CD4-positive, alpha-beta T cell (primary cell): ENCODE measurements at regions not wholly inside any gene's neighbourhood (a gene's known extent, or its start where the extent isn't known, plus 50 kb on each side); places are given as distances from the start of the nearest gene placed in this dataset.

ENCODE experiments used
- ATAC-seq: fragments of 200-7000 bp; cut with Tn5 transposase; one replicate; pipeline ENCODE4 v1.10.0; 2022; ENCODE audit warnings: mild to moderate bottlenecking; ENCODE audit not compliant: poor library complexity
- CTCF ChIA-PET: fragments of 350-600 bp; sonication (Branson Sonifier 250); formaldehyde crosslinking; loops from one replicate; lab custom pipeline; 2021; ENCODE audit warnings: antibody characterized with exemption, inconsistent platforms; lab: Charles Lee
- POLR2A ChIA-PET: fragments of 350-600 bp; sonication (Branson Sonifier 250); formaldehyde crosslinking; loops from one replicate; lab custom pipeline; 2021; ENCODE audit warnings: antibody characterized with exemption, inconsistent platforms; lab: Charles Lee
- DNase-seq, 14 experiments: peaks; one replicate each; pipeline ENCODE4 v3.0.0-alpha.2; 2013 to 2020; ENCODE audit warnings: mixed read lengths in 2 of 14
- H3K27ac ChIP-seq, 2 donors: one replicate each; pipeline versions ENCODE4 v1.5.1 to v1.7.0; 2013; ENCODE audit warnings: low read length in 2 of 2, low read depth in 1 of 2, mild to moderate bottlenecking in 1 of 2
- H3K27me3 ChIP-seq, 2 experiments: 1 replicate in 1 of 2; 2 replicates in 1 of 2; pipeline versions ENCODE4 v1.6.1 to v1.7.0; 2013; ENCODE audit warnings: low read length in 2 of 2, control low read depth in 1 of 2, mild to moderate bottlenecking in 1 of 2, moderate library complexity in 1 of 2; ENCODE audit not compliant: insufficient read depth in 2 of 2, control insufficient read depth in 1 of 2
- H3K36me3 ChIP-seq: one replicate; pipeline ENCODE4 v1.6.1; 2013; ENCODE audit warnings: low read length, control low read depth; ENCODE audit not compliant: insufficient read depth
- H3K4me1 ChIP-seq: one replicate; pipeline ENCODE4 v1.6.1; 2013; ENCODE audit warnings: low read length, control low read depth; ENCODE audit not compliant: insufficient read depth
- H3K4me3 ChIP-seq: one replicate; pipeline ENCODE4 v1.5.1; 2013; ENCODE audit warnings: mild to moderate bottlenecking, low read length, moderate library complexity
- H3K9me3 ChIP-seq, 2 experiments: 1 replicate in 1 of 2; 2 replicates in 1 of 2; pipeline versions ENCODE4 v1.6.1 to v1.7.0; 2013; ENCODE audit warnings: low read length in 2 of 2, mild to moderate bottlenecking in 2 of 2, control low read depth in 1 of 2, moderate library complexity in 1 of 2; ENCODE audit not compliant: control insufficient read depth in 1 of 2, insufficient read depth in 1 of 2
- H3K27ac Mint-ChIP-seq: one replicate; pipeline ENCODE4 v1.8.0; 2020; ENCODE audit warnings: mixed read lengths
- H3K27me3 Mint-ChIP-seq: one replicate; pipeline ENCODE4 v1.8.0; 2021; ENCODE audit warnings: mixed read lengths
- H3K36me3 Mint-ChIP-seq: one replicate; pipeline ENCODE4 v1.8.0; 2021; ENCODE audit warnings: low read depth, mixed read lengths
- H3K4me1 Mint-ChIP-seq: one replicate; pipeline ENCODE4 v1.8.0; 2021; ENCODE audit warnings: low read depth, mixed read lengths
- H3K4me3 Mint-ChIP-seq: one replicate; pipeline ENCODE4 v1.8.0; 2020; ENCODE audit warnings: mild to moderate bottlenecking, mixed read lengths
- H3K9me3 Mint-ChIP-seq: one replicate; pipeline ENCODE4 v1.8.0; 2020; ENCODE audit warnings: mixed read lengths
- intact Hi-C, 2 experiments: fragments of 100-400 bp; cut with DNase I in 1 of 2; cut with micrococcal nuclease in 1 of 2; formaldehyde crosslinking; loops; one replicate each; pipeline versions ENCODE4 v1.15.1 to v1.9.0; 2023 to 2025; cut with DNase I, micrococcal nuclease
- TF ChIP-seq, protein P1 (sequence below): fragments of 200-600 bp; IDR thresholded peaks from one replicate; pipeline ENCODE4 v1.8.0; 2022; ENCODE audit warnings: antibody characterized with exemption, mild to moderate bottlenecking

DNA sequence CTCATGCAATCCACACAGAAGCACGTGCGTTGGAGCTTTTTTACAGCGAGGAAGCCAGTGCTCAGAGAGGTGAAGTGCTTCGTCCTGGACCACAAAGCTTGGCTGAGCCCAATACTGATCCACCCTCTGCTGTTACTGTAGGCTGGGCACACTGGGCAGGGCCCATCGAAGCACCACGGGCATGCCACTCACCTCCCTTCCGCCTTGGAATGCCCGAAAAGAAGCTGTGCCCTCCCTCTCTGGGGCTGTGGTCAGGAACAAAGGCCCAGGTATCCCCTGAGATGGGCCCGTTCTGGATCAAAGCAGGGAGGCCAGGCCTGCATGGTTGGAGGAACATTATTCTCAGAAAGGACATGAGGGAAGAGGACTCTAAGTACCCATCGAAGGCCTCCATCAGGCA is 206.7 kb upstream of the C1orf174 start:
- Histone ChIP-seq H3K27me3 (peaks cover 0 to 4% of the 10 kb centered on the region in 2 experiments), H3K4me3 (no peak overlapping the region), H3K27ac (no peak overlapping the region), H3K36me3 (no peaks in the 10 kb centered on the region), H3K9me3 (peaks cover 0 to 5% of the 10 kb centered on the region in 2 experiments), H3K4me1 (no peaks in the 10 kb centered on the region)
- no peak overlapping the region for H3K27ac Mint-ChIP-seq
- H3K9me3 Mint-ChIP-seq: no peaks in the 10 kb centered on the region
- H3K4me1 Mint-ChIP-seq: no peaks in the 10 kb centered on the region
- ATAC-seq: no peak
- CTCF ChIA-PET: no interaction called here
- no peak for DNase-seq
- H3K36me3 Mint-ChIP-seq: no peaks in the 10 kb centered on the region
- intact Hi-C loops: no loop called here
- POLR2A ChIA-PET: no interaction called here
- H3K27me3 Mint-ChIP-seq: peaks cover 15% of the 10 kb centered on the region
- TF ChIP-seq, protein P1, sequence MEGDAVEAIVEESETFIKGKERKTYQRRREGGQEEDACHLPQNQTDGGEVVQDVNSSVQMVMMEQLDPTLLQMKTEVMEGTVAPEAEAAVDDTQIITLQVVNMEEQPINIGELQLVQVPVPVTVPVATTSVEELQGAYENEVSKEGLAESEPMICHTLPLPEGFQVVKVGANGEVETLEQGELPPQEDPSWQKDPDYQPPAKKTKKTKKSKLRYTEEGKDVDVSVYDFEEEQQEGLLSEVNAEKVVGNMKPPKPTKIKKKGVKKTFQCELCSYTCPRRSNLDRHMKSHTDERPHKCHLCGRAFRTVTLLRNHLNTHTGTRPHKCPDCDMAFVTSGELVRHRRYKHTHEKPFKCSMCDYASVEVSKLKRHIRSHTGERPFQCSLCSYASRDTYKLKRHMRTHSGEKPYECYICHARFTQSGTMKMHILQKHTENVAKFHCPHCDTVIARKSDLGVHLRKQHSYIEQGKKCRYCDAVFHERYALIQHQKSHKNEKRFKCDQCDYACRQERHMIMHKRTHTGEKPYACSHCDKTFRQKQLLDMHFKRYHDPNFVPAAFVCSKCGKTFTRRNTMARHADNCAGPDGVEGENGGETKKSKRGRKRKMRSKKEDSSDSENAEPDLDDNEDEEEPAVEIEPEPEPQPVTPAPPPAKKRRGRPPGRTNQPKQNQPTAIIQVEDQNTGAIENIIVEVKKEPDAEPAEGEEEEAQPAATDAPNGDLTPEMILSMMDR: no peak
- H3K4me3 Mint-ChIP-seq: no peak overlapping the region

DNA sequence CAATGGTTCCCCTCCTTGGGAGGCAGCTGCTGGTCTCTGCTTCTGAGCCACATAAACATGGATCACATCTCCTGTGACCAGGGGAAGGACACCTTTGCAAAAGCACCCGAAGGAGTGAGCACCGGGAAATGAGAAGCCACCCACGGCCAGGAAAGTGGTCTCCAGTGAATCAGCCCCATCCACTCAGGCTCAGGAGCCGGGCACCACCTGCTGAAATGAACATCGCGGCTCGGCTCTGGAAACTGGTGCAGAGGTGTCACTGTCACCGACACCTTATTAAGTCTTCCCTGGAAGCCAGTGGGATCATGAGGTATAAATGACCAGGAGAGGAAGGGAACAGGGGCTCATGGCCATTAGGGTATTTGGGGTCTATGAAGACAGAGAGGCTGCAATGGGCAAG is 207.2 kb upstream of the C1orf174 start:
- CTCF ChIA-PET: no interaction called here
- TF ChIP-seq, protein P1: no peak
- Mint-ChIP-seq H3K4me1 (no peaks in the 10 kb centered on the region), H3K36me3 (no peaks in the 10 kb centered on the region), H3K27ac (no peak overlapping the region), H3K4me3 (no peak overlapping the region), H3K9me3 (no peaks in the 10 kb centered on the region), H3K27me3 (peaks cover 9% of the 10 kb centered on the region)
- POLR2A ChIA-PET: no interaction called here
- no peaks in the 10 kb centered on the region for H3K36me3 ChIP-seq
- peaks cover 0 to 5% of the 10 kb centered on the region in 2 experiments for H3K9me3 ChIP-seq
- DNase-seq: no peak
- H3K4me1 ChIP-seq: no peaks in the 10 kb centered on the region
- no peaks in the 10 kb centered on the region for H3K27me3 ChIP-seq
- ATAC-seq: no peak
- no peak overlapping the region for H3K4me3 ChIP-seq
- intact Hi-C loops: no loop called here
- no peak overlapping the region for H3K27ac ChIP-seq

DNA sequence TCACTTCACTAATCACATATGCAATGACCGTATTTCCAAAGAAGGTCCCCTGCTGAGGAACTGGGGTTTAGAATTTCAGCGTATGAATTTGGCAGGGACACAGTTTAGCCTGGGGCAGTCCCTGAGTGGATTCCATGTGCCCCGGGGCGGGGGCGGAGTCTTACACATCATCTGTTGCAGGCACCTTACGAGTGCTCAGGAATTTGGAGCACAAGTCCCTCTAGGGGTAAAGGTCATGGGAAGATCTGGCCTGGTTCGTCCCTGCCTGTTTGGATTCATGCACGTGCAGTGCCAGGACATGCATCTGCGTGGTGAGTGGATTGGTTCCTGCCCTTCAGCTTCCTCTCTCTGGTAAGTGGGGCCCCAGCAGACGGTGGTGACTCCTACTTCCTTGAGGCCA is 208.3 kb upstream of the C1orf174 start:
- ChIA-PET CTCF (no interaction called here), POLR2A (no interaction called here)
- ATAC-seq: no peak
- Mint-ChIP-seq H3K36me3 (no peaks in the 10 kb centered on the region), H3K4me1 (no peaks in the 10 kb centered on the region), H3K4me3 (no peak overlapping the region), H3K27me3 (peaks cover 7% of the 10 kb centered on the region), H3K27ac (no peak overlapping the region), H3K9me3 (peaks cover 2% of the 10 kb centered on the region)
- intact Hi-C loops: no loop called here
- H3K4me1 ChIP-seq: no peaks in the 10 kb centered on the region
- TF ChIP-seq, protein P1: no peak
- no peak overlapping the region for H3K4me3 ChIP-seq
- H3K36me3 ChIP-seq: no peaks in the 10 kb centered on the region
- no peaks in the 10 kb centered on the region for H3K27me3 ChIP-seq
- H3K9me3 ChIP-seq: peaks cover 0 to 5% of the 10 kb centered on the region in 2 experiments
- no peak for DNase-seq
- H3K27ac ChIP-seq: no peak overlapping the region
